Mesendoderm (in vitro differentiated cells): ENCODE measurements at regions not wholly inside any gene's neighbourhood (a gene's known extent, or its start where the extent isn't known, plus 50 kb on each side); places are given as distances from the start of the nearest gene placed in this dataset.

Experiments
- DNase-seq: peaks from one replicate; pipeline ENCODE4 v3.0.0; 2013
- H2AK5ac ChIP-seq: 2 replicates; pipeline ENCODE4 v1.6.1; 2013; ENCODE audit warnings: low read length, inconsistent platforms
- H2BK120ac ChIP-seq: 2 replicates; pipeline ENCODE4 v1.6.1; 2013; ENCODE audit warnings: low read depth, mild to moderate bottlenecking, low read length, moderate library complexity, mixed read lengths
- H2BK15ac ChIP-seq: replicated peaks from 2 replicates; pipeline ENCODE4 v1.6.1; 2013; ENCODE audit warnings: low read depth, mild to moderate bottlenecking, moderate library complexity
- H2BK5ac ChIP-seq: 2 replicates; pipeline ENCODE4 v1.6.1; 2013; ENCODE audit warnings: low read length, inconsistent platforms
- H3K18ac ChIP-seq: 2 replicates; pipeline ENCODE4 v1.6.1; 2013; ENCODE audit warnings: mild to moderate bottlenecking, low read length, mixed read lengths
- H3K23ac ChIP-seq: one replicate; pipeline ENCODE4 v1.6.1; 2013; ENCODE audit warnings: low read length
- H3K27ac ChIP-seq: 2 replicates; pipeline ENCODE4 v1.5.1; 2013; ENCODE audit warnings: low read depth, mild to moderate bottlenecking, inconsistent platforms, low read length, moderate library complexity
- H3K27me3 ChIP-seq: 2 replicates; pipeline ENCODE4 v1.6.1; 2013; ENCODE audit warnings: low read length, control low read depth, mild to moderate bottlenecking, inconsistent platforms; ENCODE audit not compliant: insufficient read depth, poor library complexity
- H3K36me3 ChIP-seq: 2 replicates; pipeline ENCODE4 v1.6.1; 2013; ENCODE audit warnings: low read length, inconsistent platforms; ENCODE audit not compliant: control insufficient read depth, insufficient read depth
- H3K4ac ChIP-seq: one replicate; pipeline ENCODE4 v1.6.1; 2013; ENCODE audit warnings: low read depth, mild to moderate bottlenecking, low read length, moderate library complexity
- H3K4me1 ChIP-seq: 2 replicates; pipeline ENCODE4 v1.6.1; 2013; ENCODE audit warnings: low read depth, low read length, inconsistent platforms; ENCODE audit not compliant: control insufficient read depth
- H3K4me2 ChIP-seq: 2 replicates; pipeline ENCODE4 v1.6.1; 2013; ENCODE audit warnings: low read length
- H3K4me3 ChIP-seq: 2 replicates; pipeline ENCODE4 v1.5.1; 2013; ENCODE audit warnings: mild to moderate bottlenecking, low read length
- H3K56ac ChIP-seq: one replicate; pipeline ENCODE4 v1.6.1; 2013; ENCODE audit warnings: low read length
- H3K79me1 ChIP-seq: 2 replicates; pipeline ENCODE4 v1.6.1; 2013; ENCODE audit warnings: low read length, inconsistent platforms
- H3K79me2 ChIP-seq: 2 replicates; pipeline ENCODE4 v1.6.1; 2013; ENCODE audit warnings: mild to moderate bottlenecking, low read length; ENCODE audit not compliant: control insufficient read depth, insufficient read depth
- H3K9ac ChIP-seq: 2 replicates; pipeline ENCODE4 v1.6.1; 2013; ENCODE audit warnings: low read length, inconsistent platforms
- H4K5ac ChIP-seq: one replicate; pipeline ENCODE4 v1.6.1; 2013; ENCODE audit warnings: low read length
- H4K8ac ChIP-seq: one replicate; pipeline ENCODE4 v1.6.1; 2013; ENCODE audit warnings: low read depth, mild to moderate bottlenecking, control low read depth, low read length, moderate library complexity
- WGBS: extraction: QIAGEN DNeasy Blood & Tissue Kit; methylation state at CpG from one replicate; pipeline ENCODE4 v1.1.7; 2013; ENCODE audit warnings: low lambda C conversion rate, missing lambda C conversion rate; ENCODE audit not compliant: insufficient coverage; ENCODE audit errors: extremely low coverage; 5-methylcytosine and 5-hydroxymethylcytosine counted together

DNA sequence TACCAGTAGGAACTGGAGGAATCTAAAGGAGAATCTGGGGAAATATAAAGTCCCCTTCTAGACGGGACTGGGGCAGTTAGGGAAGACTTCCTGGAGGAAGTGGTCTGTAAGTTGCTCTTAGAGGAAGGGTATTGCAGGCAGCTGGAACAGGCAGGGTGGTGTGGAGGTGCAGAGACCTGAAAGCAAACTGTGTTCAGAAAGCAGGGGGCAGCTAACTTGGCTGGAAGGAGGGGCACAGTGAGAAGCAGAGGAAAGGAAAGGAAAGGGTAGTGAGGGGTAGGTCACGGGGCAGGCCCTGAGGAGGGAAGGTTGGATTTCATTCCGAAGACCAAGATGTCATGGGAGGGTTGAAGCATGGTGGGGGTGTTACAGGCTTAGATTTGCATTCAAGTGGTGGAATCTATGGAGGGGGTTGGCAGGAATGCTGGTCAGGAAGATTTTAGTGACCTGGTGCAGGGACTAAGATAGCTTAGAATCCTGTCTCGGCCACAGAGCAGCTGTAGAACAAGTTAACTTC lies 240.7 kb downstream of the FOXD2 start:
- no peaks in the 10 kb centered on the region for H3K79me2 ChIP-seq
- no peaks in the 10 kb centered on the region for H3K27me3 ChIP-seq
- H3K4me1 ChIP-seq, result no peaks in the 10 kb centered on the region
- no peak for DNase-seq
- H3K79me1 ChIP-seq, result no peaks in the 10 kb centered on the region
- H2BK15ac ChIP-seq, result no peak overlapping the region
- H3K18ac ChIP-seq, result no peak overlapping the region
- no peak overlapping the region for H2BK120ac ChIP-seq
- H3K4ac ChIP-seq, result no peak overlapping the region
- H2BK5ac ChIP-seq, result no peak overlapping the region
- H4K8ac ChIP-seq, result no peak overlapping the region
- no CpG with 5 or more reads among the region's 4 CpGs for WGBS
- no peak overlapping the region for H2AK5ac ChIP-seq
- no peak overlapping the region for H3K4me2 ChIP-seq
- H4K5ac ChIP-seq, result no peak overlapping the region
- no peak overlapping the region for H3K23ac ChIP-seq
- H3K56ac ChIP-seq, result no peak overlapping the region
- H3K9ac ChIP-seq, result no peak overlapping the region
- H3K4me3 ChIP-seq, result no peak overlapping the region
- H3K27ac ChIP-seq, result no peak overlapping the region
- no peaks in the 10 kb centered on the region for H3K36me3 ChIP-seq

- Histone ChIP-seq H3K4me3 (no peak overlapping the region), H3K4me2 (no peak overlapping the region), H2BK120ac (no peak overlapping the region), H3K23ac (no peak overlapping the region), H2BK15ac (no peak overlapping the region), H3K9ac (no peak overlapping the region), H2AK5ac (no peak overlapping the region), H3K4ac (no peak overlapping the region), H3K56ac (no peak overlapping the region), H3K4me1 (no peaks in the 10 kb centered on the region), H3K79me1 (no peaks in the 10 kb centered on the region), H4K8ac (no peak overlapping the region), H3K79me2 (no peaks in the 10 kb centered on the region), H3K18ac (no peak overlapping the region), H2BK5ac (no peak overlapping the region), H3K27ac (no peak overlapping the region), H4K5ac (no peak overlapping the region), H3K27me3 (no peaks in the 10 kb centered on the region), H3K36me3 (no peaks in the 10 kb centered on the region)
- DNase-seq, result no peak
- WGBS, result no CpG with 5 or more reads among the region's 6 CpGs
These were observed 241.5 kb downstream of the FOXD2 start for GRCh38 chr1:47679301-47679791.

DNA sequence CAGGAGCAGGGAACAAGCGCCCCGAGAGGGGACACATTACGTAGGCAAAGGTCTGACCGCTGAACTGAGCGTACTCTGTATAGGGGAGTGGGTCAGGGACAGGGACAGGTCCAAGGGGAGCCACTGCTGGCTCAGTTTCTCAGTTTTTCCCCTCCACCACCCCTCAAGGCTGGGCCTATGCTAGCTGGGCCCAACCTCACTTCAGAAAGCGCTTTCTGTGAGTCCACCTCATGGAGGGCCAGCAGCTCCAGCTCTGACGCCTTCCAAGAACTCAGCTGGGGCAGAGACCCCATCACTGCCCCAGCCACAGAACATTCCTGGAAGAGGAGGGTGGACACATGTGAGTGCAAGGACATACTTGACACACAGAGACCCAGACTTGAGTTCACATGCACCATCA lies 242.0 kb downstream of the FOXD2 start:
- Histone ChIP-seq H3K23ac (no peak overlapping the region), H3K79me1 (no peaks in the 10 kb centered on the region), H2BK5ac (no peak overlapping the region), H3K4me1 (no peaks in the 10 kb centered on the region), H3K4ac (no peak overlapping the region), H4K8ac (no peak overlapping the region), H3K27ac (no peak overlapping the region), H4K5ac (no peak overlapping the region), H3K9ac (no peak overlapping the region), H3K36me3 (no peaks in the 10 kb centered on the region), H2BK15ac (no peak overlapping the region), H3K4me3 (no peak overlapping the region), H3K79me2 (no peaks in the 10 kb centered on the region), H3K4me2 (no peak overlapping the region), H2AK5ac (no peak overlapping the region), H3K27me3 (no peaks in the 10 kb centered on the region), H3K18ac (no peak overlapping the region), H2BK120ac (no peak overlapping the region), H3K56ac (no peak overlapping the region)
- no CpG with 5 or more reads among the region's 7 CpGs for WGBS
- no peak for DNase-seq

- Histone ChIP-seq H3K23ac (no peak overlapping the region), H3K4me3 (no peak overlapping the region), H3K36me3 (no peaks in the 10 kb centered on the region), H3K4me1 (no peaks in the 10 kb centered on the region), H3K4me2 (no peak overlapping the region), H3K9ac (no peak overlapping the region), H4K5ac (no peak overlapping the region), H2AK5ac (peak overlapping the region; percentile 22), H3K18ac (no peak overlapping the region), H2BK15ac (no peak overlapping the region), H4K8ac (no peak overlapping the region), H3K56ac (no peak overlapping the region), H3K79me2 (no peaks in the 10 kb centered on the region), H3K27me3 (no peaks in the 10 kb centered on the region), H3K27ac (no peak overlapping the region), H2BK120ac (no peak overlapping the region), H3K4ac (no peak overlapping the region), H3K79me1 (no peaks in the 10 kb centered on the region), H2BK5ac (no peak overlapping the region)
- DNase-seq, result no peak
- WGBS, result no CpG with 5 or more reads among the region's 10 CpGs
These were observed 243.1 kb downstream of the FOXD2 start for GRCh38 chr1:47680815-47681475.

GRCh38 chr1:47681735-47682134 lies 243.9 kb downstream of the FOXD2 start:
- Histone ChIP-seq H3K18ac (no peak overlapping the region), H3K23ac (no peak overlapping the region), H3K27ac (no peak overlapping the region), H3K27me3 (no peaks in the 10 kb centered on the region), H3K4ac (no peak overlapping the region), H2BK120ac (no peak overlapping the region), H2BK5ac (no peak overlapping the region), H4K5ac (no peak overlapping the region), H3K36me3 (no peaks in the 10 kb centered on the region), H3K79me2 (no peaks in the 10 kb centered on the region), H3K4me1 (no peaks in the 10 kb centered on the region), H4K8ac (no peak overlapping the region), H3K9ac (no peak overlapping the region), H3K4me2 (no peak overlapping the region), H3K79me1 (no peaks in the 10 kb centered on the region), H2AK5ac (no peak overlapping the region), H3K56ac (no peak overlapping the region), H2BK15ac (no peak overlapping the region), H3K4me3 (no peak overlapping the region)
- no CpG with 5 or more reads among the region's 4 CpGs for whole genome bisulfite sequencing
- no peak for DNase-seq

DNA sequence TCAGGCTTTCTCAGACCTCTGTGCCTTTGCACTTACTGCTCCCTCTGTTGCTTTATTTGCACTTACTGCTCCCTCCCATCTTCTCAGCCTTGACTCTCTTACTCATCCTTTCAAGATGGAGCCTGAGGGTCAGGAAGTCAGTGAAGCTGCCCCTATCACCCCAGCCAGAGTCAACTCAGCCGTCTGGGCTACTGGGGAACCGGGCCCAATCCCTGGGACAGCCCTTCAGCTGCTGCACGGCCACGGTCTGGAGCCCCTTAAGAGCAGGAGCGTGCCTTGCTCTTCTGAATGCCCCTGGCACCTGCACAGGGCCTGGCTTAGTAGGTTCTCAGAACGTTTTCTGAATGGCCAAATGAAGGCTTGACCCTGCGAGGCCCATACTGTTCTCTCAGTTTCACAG lies 244.4 kb downstream of the FOXD2 start:
- Histone ChIP-seq H3K4ac (no peak overlapping the region), H4K8ac (no peak overlapping the region), H3K4me1 (peaks cover 4% of the 10 kb centered on the region), H3K23ac (no peak overlapping the region), H3K27me3 (no peaks in the 10 kb centered on the region), H3K9ac (no peak overlapping the region), H3K56ac (no peak overlapping the region), H3K4me3 (no peak overlapping the region), H3K79me1 (no peaks in the 10 kb centered on the region), H2BK5ac (no peak overlapping the region), H2BK120ac (no peak overlapping the region), H2AK5ac (no peak overlapping the region), H3K27ac (no peak overlapping the region), H3K4me2 (no peak overlapping the region), H3K36me3 (no peaks in the 10 kb centered on the region), H3K79me2 (no peaks in the 10 kb centered on the region), H2BK15ac (no peak overlapping the region), H4K5ac (no peak overlapping the region), H3K18ac (no peak overlapping the region)
- no CpG with 5 or more reads among the region's 7 CpGs for WGBS
- no peak for DNase-seq
